GM21526 (cell line): ENCODE measurements at regions not wholly inside any gene's neighbourhood (a gene's known extent, or its start where the extent isn't known, plus 50 kb on each side); places are given as distances from the start of the nearest gene placed in this dataset.

Experiments
- ATAC-seq: cut with Tn5 transposase; IDR thresholded peaks from one replicate; pipeline ENCODE4 v1.9.1; 2021; ENCODE audit warnings: moderate library complexity; ENCODE audit not compliant: unreplicated experiment, low FRiP score

- ATAC-seq: no peak
These were observed 116.2 kb upstream of the KIT start for GRCh38 chr4:54541426-54542118.

GRCh38 chr4:54542119-54542438 lies 115.7 kb upstream of the KIT start:
- no peak for ATAC-seq

- ATAC-seq: no peak
These were observed 115.2 kb upstream of the KIT start for GRCh38 chr4:54542540-54543041.

GRCh38 chr4:54543088-54543795 lies 114.5 kb upstream of the KIT start:
- ATAC-seq: no peak

- no peak for ATAC-seq
These were observed 111.9 kb upstream of the KIT start for GRCh38 chr4:54545663-54546424.

GRCh38 chr4:54547299-54548097 lies 110.3 kb upstream of the KIT start:
- peak; percentile 73 for ATAC-seq

- ATAC-seq: peak; percentile 51
These were observed 109.6 kb upstream of the KIT start for GRCh38 chr4:54548098-54548620.

GRCh38 chr4:54548831-54549460 lies 108.8 kb upstream of the KIT start:
- no peak for ATAC-seq

- ATAC-seq: no peak
These were observed 107.2 kb upstream of the KIT start for GRCh38 chr4:54550395-54551171.

GRCh38 chr4:54553001-54553400 lies 104.8 kb upstream of the KIT start:
- no peak for ATAC-seq

- ATAC-seq: no peak
These were observed 103.3 kb upstream of the KIT start for GRCh38 chr4:54554339-54554990.

- ATAC-seq: no peak
These were observed 101.7 kb upstream of the KIT start for GRCh38 chr4:54556051-54556450.

GRCh38 chr4:54556587-54556986 lies 101.2 kb upstream of the KIT start:
- ATAC-seq: no peak

GRCh38 chr4:54558889-54559677 lies 98.7 kb upstream of the KIT start:
- no peak for ATAC-seq

GRCh38 chr4:54560513-54560912 lies 97.2 kb upstream of the KIT start:
- no peak for ATAC-seq

- ATAC-seq: no peak
These were observed 95.8 kb upstream of the KIT start for GRCh38 chr4:54561940-54562339.

- ATAC-seq: peak; percentile 91
These were observed 91.1 kb upstream of the KIT start for GRCh38 chr4:54566608-54567007.

- no peak for ATAC-seq
These were observed 90.4 kb upstream of the KIT start for GRCh38 chr4:54567327-54567726.
